Esophagus muscularis mucosa (tissue), 3 donors: ENCODE measurements at regions not wholly inside any gene's neighbourhood (a gene's known extent, or its start where the extent isn't known, plus 50 kb on each side); places are given as distances from the start of the nearest gene placed in this dataset.

Source experiments
- CTCF ChIP-seq, 3 experiments: fragments of 200-600 bp in 2 of 3; fragments of 450-650 bp in 1 of 3; sonication (generic) in 2 of 3; IDR thresholded peaks; one replicate each; pipeline ENCODE4 v1.5.1; 2017 to 2019; ENCODE audit warnings: antibody characterized with exemption in 3 of 3, mild to moderate bottlenecking in 2 of 3, moderate library complexity in 1 of 3
- POLR2A ChIP-seq: fragments of 450-650 bp; IDR thresholded peaks from one replicate; pipeline ENCODE4 v1.6.1; 2017; ENCODE audit warnings: antibody characterized with exemption, moderate library complexity, mild to moderate bottlenecking, low read depth
- POLR2AphosphoS5 ChIP-seq, 2 donors: sonication (generic); formaldehyde crosslinking; IDR thresholded peaks; one replicate each; pipeline ENCODE4 v1.6.1; 2017; ENCODE audit warnings: antibody characterized with exemption in 2 of 2

- TF ChIP-seq CTCF (IDR thresholded peaks at IDR 0.05): no peak
- TF ChIP-seq POLR2A: no peak
- TF ChIP-seq POLR2AphosphoS5 (IDR thresholded peaks at IDR 0.05): no peak
Observed at GRCh38 chr4:171281359-171281758, 531.8 kb upstream of the GALNTL6 start.
